ENCODE measurements at regions not wholly inside any gene's neighbourhood (a gene's known extent, or its start where the extent isn't known, plus 50 kb on each side); places are given as distances from the start of the nearest gene placed in this dataset.

- TF ChIP-seq CTCF (IDR thresholded peaks at IDR 0.05) = no peak
- no peak for TF ChIP-seq POLR2AphosphoS5 (IDR thresholded peaks at IDR 0.05)
- no peak for TF ChIP-seq EP300 (IDR thresholded peaks at IDR 0.05)
- TF ChIP-seq POLR2A (IDR thresholded peaks at IDR 0.05) = no peak
These were observed 826.1 kb upstream of the CTNND2 start for GRCh38 chr5:12730354-12730753.

Data from upper lobe of left lung (tissue), 4 donors.